DMS79 treated with DMSO at 0.1 percent for 48 hours (cell line): ENCODE measurements at regions not wholly inside any gene's neighbourhood (a gene's known extent, or its start where the extent isn't known, plus 50 kb on each side); places are given as distances from the start of the nearest gene placed in this dataset.

Source experiments
- DNase-seq: peaks from one replicate; lab custom pipeline; 2025; lab: John Stamatoyannopoulos, UW

DNA sequence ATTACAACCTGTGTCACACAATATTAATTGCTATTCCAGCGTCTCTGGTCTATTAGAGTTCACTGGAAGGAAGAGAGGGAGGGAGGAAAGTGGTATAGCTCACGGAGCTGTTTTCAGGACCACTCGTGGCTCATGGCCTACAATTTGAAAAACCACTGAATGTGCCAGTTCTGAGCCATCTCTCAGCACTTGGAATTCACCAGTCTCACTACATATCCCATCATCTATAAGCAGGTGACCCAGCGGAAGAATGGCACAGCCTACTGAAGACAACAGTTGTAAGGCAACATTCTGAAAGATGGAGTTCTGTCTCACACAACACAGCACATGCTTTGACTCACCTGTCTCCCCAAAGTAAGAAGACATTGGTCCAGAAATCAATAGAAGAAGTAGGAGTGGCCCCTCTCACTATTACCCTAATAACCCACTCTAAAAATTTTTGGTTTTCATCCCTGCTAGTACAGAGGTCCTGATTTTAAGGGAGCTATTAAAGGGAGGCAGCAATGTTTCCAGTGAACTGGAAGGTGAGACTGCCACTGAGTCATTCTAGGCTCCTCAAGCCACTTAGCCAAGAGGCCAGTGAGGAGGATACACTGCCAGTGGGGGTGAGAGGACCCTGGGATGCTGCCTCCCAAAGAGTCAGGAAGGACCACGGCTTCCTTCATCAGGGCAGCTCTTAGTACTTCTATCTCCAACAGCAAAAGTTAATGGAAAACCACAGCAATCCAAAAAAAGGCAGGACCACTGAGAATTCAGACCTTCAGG is 50.0 kb upstream of the DOCK9 start:
- no peak for DNase-seq

DNA sequence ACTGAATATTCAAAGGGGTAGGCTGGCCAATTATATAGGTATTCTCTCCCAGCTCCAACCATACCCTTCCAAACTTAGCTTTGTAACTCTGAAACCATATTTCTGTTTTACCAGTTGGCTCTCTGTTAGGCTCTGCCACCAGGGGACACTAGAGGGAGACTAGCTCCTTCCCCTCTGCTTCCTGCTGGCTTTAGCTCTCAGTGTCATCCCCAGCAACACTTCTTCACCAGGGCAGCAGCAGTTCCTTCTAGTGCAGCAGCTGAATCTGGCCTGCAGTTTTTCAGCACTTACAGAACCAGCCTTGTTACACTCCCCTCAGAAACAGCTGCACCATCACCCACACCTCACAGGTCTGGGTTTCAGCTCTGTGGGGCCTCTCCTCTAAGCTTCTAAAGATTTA is 51.0 kb upstream of the DOCK9 start:
- no peak for DNase-seq

DNA sequence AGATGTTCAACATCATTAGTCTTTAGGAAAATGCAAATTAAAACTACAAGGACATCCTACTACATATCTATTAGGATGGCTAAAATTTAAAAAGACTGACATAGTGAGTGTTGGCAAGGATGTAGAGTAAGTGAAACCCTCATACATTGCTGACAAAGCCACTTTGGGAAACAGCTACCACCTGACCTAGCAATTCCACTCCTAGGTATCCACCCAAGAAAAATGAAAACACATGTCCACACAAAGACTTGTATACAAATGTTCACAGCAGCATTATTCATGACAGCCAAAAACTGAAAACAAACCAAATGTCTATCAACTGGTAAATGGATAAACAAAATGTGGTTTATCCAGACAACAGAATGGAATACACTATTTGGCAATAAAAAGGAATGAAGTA is 51.7 kb upstream of the DOCK9 start:
- DNase-seq: no peak

DNA sequence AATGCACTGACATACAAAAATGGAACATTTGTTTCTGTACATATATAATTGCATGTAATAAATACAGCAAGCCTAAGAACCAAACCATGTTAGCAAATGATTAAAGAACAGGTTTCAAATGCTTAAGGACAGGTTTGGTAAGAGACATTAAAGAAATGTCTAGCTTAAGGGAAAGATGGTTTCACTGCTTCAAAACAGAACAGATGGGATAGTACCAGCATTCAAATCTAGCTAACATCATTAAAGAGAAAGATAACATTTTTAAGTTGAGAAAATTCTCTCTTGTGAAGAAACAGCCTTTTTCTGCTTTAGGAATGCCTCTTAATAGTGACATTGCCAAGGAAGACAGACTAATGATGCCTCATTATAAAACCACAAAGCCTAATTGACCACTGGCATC is 52.5 kb upstream of the DOCK9 start:
- DNase-seq: no peak

DNA sequence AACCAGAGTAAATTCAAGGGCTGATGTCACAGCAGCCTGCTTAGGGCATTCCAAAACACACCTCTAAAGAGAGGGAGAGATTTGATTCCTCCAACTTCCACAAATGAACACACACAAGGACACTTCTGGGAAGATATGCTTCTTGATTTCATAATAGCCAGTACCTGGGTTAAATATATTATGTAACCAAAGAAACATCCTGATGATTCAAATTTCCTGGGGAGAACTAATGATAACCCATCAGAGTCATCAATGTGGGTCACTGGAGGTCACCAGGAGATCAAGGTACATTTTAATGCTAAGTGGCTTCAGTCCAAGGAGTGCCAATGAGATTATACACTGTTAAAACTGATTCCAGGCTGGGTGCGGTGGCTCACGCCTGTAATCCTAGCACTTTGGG is 54.0 kb upstream of the DOCK9 start:
- peak; percentile 35 for DNase-seq

DNA sequence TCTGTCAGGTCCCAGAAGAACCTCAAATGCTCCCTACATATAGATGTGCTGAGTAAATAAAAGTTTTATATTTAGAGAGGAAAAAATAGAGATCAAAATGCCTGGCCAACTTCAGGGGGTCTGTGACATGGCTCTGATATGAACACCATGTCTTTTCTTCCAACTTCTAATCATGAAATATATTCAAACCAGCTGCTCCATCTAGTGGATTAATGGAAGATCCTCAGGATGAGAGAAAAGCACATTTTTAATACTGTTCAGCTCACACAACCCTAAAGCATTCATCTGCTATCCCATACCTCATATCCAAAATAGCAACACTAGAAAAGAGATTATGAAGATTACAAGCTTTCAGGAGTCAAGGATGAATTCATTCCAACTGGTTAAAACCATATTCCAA is 56.0 kb upstream of the DOCK9 start:
- DNase-seq: peak; percentile 90

DNA sequence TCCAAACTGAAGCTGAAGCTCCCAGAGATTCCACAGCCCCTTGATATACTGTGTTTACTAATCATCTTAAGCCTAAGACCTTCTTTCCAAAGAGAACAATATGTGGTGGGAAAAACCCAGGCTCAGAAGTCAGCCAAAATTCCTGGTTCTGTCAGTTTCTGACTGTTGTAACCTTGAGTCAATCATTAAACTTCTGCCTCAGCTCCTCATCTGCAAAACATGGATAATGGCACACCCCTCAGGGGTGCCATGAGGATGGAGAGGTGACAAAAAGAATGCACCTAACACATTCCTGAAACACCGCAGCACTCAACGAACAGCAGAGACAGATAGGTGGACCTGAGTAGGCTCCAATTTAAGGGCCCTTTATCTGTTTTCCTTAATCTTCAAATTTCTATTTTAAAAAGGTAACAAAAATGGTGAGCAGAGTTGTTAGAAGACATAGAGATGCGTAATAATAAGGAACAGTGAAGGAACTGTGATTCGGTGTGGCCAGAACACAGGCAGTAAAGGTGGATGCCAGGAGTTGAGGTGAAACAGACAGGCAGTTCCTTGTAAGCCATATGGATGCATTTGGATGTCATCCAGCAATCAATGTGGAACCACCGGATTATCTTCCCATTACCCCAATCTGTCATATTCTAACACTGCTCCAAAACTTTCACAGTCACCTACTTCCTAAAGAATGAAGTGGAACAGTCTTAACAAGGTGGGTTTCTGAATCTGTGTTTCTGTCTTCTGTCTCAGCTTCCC is 56.6 kb upstream of the DOCK9 start:
- no peak for DNase-seq

DNA sequence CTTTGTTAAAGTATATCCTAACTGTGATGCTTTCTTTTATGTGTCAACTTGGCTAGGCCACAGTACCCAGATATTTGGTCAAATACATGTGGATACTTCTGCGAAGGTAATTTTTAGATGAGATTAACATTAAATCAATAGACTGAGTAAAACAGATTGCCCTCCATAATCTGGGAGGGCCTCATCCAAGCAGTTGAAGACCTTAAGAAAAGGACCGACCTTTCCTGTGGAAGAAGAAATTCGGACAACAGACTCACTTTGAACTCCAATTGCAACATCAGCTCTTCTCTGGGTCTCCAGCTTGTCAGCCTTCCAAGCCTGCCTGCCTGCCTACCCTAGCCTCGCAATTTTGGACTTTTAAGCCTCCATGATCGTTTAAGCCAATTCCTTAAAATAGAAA is 57.9 kb upstream of the DOCK9 start:
- DNase-seq: no peak

DNA sequence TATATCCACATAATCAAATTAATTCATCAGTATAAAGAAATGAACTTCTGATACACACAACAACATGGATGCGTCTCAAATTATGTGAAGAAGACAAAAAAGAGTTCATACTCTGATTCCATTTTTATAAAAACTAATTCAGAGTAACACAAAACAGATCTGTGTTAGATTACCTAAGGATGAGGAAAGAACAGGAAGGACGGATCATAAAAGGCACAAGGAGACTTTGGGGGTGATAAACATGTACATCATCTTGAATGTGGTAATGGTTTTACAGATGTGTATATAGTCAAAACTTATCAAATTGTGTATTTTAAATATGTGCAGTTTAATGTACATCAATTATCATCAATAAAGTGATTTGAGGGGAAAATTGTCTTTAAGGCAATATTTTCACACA is 59.9 kb upstream of the DOCK9 start:
- DNase-seq: no peak

DNA sequence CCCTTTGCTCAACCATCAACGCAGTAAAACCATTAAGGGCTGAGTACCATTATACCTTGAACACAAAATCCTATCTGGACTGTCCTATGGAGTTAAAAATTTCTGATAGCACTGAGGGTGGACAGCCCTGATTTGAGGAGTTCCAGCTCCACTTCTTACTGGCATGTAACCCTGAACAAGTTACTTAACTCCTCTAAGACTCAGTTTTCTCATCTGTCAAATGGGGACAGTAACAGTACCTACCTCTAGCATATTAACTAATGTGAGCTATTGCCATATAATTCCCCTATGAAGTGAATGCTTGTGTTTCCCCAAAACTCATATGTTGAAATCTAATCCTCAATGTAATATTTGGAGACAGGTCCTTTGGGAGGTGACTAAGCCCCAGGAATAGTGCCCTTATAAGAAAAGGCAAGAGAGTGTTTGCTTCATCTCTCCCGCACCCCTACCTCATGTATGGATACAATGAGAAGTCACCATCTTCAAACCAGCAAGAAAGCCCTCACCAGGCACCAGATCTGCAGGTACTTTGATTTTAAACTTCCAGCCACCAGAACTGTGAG is 61.9 kb upstream of the DOCK9 start:
- DNase-seq: no peak

DNA sequence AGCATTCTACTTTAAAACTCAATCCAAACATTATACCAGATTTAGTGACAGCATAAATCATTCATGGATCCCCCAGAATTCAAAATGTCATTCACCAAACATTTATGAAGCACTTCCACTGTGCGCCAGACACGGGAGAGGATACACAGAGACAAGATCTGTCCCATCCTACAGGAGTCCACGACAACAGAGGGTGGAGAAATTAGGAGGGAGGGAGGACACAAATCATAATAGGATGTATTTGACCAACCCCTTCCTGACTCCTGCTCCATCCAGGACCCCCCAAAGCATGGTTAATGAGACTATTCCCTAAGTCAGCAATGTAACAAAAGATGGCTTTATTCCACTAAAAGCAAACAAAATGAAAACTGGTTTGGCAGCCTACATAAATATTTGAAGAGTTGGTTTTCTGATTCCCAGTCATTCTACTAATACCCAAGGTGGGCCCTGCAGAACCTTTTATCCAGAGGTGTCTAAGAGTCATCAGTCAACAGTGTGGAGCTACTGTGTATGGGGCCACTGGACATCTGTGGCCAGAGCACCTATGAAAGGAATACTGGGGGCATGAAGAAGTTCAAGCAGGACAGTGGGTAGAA is 62.8 kb upstream of the DOCK9 start:
- no peak for DNase-seq

DNA sequence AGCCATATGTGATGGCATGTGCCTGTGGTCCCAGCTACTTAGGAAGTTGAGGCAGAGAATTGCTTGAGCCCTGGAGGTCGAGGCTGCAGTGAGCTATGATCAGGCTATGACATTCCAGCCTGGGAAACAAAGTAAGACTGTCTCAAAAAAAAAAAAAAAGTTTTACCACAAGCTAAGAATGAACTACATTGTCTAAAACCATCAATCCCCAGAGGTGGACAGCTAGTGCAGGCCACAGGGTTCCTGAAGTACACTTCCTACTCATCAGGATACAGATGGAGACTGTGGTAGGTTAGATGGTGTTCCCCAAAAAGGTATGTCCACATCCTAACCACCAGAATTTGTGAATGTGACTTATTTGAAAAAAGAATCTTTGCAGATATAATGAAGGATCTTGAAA is 63.5 kb upstream of the DOCK9 start:
- no peak for DNase-seq

DNA sequence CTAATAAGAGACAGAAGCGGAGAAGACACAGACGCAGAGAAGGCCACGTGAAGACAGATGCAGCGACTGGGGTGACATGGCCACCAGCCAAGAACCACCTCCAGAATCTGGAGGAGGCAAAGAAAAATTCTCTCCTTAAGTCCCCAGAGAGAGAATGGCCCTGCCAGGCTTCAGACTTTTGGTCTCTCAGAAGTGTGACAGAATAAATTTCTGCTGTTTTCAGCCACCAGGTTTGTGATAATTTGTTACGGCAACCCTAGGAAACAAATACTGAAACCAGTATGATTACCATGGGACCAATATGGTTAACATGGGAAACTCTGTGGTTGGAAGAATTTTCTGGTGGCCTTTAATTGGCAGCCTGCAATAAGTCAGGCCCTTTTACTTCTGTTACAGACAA is 63.9 kb upstream of the DOCK9 start:
- no peak for DNase-seq

DNA sequence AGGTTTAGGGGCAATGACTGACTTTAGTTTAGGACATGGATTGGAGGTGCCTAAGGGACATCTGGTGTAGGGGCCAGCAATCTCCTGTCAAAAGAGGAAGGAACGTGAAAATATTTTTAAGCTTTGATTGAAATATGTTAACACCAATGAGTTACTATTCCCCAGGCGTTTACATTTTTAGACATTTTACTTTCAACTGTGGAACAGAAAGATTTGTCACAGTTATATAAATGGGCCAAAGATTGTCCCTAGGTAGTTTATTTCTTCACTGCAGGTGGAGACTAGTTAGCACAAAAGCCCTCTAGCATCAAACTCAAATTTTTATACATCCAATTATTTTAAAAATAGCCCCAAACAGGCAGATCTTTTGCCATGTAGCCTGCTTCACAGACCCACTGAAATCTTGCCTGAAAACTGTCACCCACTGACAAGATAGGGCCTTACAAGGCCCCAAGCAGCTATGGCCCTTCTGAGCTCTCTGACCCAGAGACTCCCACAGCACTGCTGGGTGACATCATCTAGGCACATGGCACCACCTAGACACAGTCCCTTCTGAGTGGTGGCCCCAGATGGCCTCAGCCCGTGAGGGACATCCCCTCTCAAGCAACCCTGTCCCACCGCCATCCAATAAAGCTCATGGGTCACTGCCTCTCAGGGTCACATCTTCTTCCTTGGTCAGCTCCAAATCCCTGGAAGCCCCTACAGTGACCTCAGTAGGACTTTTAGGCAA is 64.8 kb upstream of the DOCK9 start:
- DNase-seq: no peak

DNA sequence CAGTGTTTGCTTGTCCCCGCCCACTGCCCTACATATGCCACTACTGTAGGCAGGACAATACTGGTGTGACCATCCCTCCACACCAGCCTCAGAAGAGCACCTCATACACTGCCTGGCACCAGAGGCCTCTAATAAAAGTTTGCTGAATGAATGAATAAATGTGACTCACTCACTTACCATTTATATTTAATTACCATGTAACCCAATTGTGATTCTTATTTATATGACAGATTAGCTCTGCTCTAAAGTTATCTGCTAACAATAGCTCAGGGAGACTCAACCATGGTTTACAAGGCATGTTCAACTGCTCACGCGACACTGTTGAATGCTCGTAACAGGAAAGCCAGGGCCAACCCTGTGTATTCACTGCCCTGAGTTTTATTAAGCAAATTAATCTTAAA is 66.0 kb upstream of the DOCK9 start:
- no peak for DNase-seq

DNA sequence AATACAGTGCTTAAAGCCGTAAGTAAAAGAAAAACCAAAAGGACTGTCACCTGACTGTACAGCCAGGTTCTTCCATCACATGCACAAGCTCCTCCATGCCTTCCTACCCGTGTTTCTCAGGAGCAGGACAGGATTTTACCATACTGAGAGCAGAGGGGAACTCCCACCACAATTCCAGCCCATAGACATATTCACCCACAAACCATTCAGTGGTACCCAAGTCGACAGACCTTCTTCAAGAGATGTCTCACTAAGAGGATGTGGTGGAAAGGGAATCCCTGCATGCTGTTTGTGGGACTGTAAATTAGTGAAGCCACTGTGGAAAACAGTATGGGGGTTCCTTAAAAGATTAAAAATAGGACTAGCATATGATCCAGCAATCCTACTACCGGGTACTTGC is 66.9 kb upstream of the DOCK9 start:
- no peak for DNase-seq

DNA sequence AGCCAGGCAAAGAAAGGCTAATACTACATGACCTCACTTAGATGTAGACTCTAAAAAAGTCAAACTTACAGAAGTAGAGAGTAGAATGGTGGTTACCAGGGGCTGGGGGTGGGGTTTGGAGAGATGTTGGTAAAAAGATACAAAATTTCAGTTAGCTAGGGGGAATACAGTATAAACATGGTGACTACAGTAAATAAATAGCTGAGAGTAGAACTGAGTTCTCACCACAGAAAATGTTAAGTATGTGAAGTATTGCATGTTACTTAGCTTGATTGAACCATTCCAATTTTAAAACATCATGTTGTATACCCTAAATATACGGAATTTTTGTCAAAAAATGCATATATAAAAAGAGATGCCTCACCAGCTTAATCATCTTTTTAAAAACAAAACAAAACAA is 67.5 kb upstream of the DOCK9 start:
- no peak for DNase-seq

DNA sequence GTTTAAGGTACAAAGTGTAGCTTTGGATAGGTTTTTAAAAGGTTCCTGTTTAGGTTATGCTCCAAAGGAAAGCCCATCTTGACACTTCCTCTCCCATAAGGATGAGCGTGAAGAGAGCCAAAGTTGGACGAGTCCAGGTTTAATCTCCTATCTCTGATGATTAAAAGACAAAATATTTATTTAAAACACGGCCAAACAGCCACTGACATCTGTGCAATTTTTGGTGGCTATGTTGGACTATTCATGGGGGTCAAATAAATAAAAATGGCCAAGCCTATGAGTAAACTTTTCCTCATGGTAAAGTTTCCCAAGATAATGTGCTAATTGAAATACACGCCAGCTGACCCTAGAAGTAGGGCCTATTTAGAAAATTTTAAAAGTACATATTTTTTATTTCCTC is 69.0 kb upstream of the DOCK9 start:
- DNase-seq: no peak

DNA sequence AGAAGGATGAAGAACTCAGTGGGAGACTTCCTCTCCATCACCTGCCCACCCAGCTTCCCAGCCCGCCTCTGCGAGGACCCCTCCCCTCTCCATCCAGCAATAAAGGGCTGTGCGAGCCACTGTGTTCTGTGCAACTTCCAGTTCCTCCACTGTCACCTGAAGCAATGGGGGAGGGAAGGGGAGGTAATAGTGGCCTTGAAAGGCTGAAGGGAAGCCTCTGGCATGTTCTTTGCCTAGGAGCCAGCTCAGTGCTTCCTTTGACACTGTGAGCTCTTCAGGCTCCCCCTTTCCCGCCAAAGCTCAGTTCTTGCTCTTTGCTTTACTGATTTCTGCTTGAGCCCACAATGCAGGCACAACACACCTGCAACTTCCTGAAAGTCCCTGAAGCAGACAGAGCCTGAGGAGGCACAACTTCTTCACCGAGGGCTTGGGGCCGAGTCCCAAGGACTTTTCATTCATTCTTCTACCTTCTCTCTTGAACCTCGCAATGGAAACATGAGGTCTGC is 73.2 kb upstream of the DOCK9 start:
- DNase-seq: no peak

DNA sequence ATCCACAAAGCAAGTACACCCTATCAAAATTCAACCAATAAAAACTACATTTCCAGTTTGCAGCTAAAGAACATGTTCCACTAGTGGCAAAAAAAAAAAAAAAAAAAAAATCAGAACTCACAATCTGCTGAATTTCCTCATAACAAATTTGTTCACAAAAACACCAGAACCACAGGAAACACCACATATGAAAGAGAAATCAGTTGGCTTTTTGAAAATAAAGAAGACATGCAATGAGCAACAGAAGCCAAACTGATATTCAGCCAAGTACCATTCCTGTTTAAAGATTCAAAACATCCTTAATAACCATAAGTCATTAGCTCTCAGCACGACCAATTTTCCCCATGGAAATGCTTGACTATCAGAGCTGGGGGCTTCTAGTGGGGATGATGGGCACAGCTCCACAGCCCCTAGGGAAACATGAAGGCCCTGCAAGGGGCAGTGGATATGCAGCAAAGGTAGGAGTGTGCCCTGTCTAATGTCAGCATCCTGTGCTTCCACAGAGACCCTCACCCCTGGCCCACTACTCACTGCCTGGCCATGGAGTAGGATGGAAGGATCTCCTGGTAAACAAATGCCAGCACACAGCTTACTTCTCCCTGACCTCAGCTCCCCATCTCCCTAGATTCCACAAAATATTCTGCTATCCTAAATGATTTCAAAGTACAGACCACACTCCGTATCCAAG is 74.0 kb upstream of the DOCK9 start:
- no peak for DNase-seq

DNA sequence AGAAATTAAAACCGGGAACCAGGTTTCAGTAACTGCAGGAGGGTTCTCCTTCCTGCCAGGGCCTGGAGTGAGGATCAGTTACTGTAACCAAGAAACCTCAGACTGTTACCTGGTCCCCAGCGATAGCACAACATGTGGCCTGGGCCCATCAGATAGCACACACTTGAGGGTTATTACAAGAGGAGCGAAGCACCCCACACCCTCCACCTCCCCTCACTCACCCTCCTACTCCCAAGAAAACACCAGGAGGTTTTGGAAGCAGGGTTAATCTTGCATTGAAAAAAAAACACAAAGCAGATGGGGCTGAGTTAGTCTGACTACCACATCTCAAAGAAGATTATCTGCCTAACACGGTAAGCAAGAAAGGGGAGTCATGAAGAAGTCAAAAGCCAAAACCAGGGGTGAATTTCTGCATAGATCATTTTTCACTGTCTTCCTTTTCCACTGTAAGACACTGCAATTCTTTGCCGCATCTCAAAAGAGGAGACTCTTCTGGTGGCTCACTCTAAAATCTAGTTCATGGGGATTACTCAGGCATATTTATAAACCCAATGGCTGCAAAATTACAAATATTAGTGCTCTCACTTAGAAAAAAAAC is 75.9 kb upstream of the DOCK9 start:
- peak; percentile 67 for DNase-seq
